ENCODE measurements at regions not wholly inside any gene's neighbourhood (a gene's known extent, or its start where the extent isn't known, plus 50 kb on each side); places are given as distances from the start of the nearest gene placed in this dataset.
"Not testable (repeated sequence)": the region's sequence is repeated elsewhere in the genome, so short reads cannot be mapped to it uniquely, and the experiment has no call there.

GRCh38 chr6:15742013-15742412, 79.2 kb upstream of the DTNBP1 start:
- TF ChIP-seq CTCF (conservative IDR thresholded peaks at IDR 0.05 in 1 of 2, IDR thresholded peaks at IDR 0.05 in 1 of 2; ENCODE audit: extremely low read depth in 1 of 2, insufficient read depth in 1 of 2, low read depth in 1 of 2, low read length in 2 of 2); EZH2 (IDR thresholded peaks at IDR 0.05; ENCODE audit: borderline replicate concordance, low read length): not testable (repeated sequence)

All from mammary epithelial cell (primary cell).